Hematopoietic multipotent progenitor cell treated with erythropoietin and hydrocortisone succinate and interleukin-3 and kit ligand, for 17 days (in vitro differentiated cells): ENCODE measurements at regions not wholly inside any gene's neighbourhood (a gene's known extent, or its start where the extent isn't known, plus 50 kb on each side); places are given as distances from the start of the nearest gene placed in this dataset.
"Not testable (repeated sequence)": the region's sequence is repeated elsewhere in the genome, so short reads cannot be mapped to it uniquely, and the experiment has no call there.

Experiments used
- DNase-seq: peaks from one replicate; pipeline ENCODE4 v3.0.0-alpha.2; 2015; ENCODE audit warnings: low spot score

DNA sequence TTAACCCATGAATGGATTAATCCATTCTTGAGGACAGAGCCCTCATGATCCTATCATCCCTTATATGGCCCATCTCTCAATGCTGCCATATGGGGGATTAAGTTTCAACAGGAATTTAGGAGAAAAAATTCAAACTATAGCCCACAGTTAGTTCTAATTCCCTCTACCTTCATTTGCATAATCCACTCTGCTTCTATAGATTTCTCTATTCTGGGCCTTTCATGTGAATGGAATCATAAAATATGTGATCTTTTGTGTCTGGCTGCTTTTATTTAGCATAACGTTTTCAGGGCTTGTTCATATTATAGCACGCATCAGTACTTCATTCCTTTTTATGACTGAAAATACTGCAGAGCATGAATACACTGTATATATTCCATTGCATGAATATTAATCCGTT lies 55.4 kb downstream of the CTSL start:
- no peak for DNase-seq

DNA sequence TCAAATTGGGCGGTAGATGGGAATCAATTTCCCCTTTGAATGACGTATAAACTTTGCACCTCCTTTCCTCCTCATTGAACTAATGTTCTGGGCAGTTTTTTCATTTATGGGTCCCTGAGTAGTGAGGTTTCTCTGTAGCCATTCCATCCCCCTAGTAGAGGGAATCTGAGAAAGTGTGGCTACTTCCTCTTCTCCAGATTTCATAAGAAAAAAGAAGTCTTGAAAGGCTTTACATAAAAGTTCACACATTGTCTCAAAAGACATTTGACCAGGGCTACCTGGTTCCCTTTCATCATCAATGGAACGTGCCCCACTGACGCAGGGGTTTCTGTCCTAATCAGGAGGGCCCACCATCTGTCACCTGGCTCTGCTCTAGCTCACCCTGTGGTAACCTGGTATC lies 57.3 kb downstream of the CTSL start:
- no peak for DNase-seq

- DNase-seq: not testable (repeated sequence)
These were observed 59.5 kb downstream of the CTSL start for GRCh38 chr9:87785315-87785970.

DNA sequence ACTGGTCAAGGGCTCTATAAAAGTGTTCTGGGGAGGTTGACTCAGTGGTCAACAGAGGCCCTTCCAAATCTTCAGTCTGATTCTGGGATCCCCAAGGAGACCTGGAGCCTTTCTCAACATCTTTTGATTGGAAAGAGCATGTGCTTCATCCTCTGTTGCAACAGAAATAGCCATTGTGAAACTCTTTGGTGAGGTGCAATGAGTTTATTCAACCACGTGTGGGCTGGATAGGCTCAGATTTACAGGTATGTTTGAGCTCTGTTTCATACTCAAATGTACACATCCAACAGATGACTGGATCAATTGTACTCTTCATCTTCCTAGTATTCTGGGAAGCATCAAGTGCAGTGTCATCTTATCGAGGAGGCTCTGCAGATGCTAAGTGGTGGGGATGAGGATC lies 60.5 kb downstream of the CTSL start:
- no peak for DNase-seq

DNA sequence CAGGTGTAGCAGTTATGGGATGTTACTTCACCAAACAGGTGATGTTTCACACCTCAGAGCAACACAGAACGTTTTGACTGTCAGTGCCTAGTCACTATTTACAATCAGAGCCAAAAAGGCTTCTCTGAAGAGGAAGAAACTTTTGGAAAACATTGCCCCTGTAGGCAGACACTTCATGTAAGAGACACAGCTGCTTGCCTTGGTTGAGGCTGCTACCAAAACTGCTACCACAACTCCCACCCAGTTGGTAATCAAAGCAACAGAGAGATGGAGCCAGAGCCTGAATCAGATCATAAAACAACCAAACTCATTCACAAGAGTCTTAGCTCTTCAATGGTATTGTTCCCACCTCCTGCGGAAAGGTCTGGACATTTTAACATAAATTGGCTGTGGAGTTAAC lies 61.0 kb downstream of the CTSL start:
- no peak for DNase-seq

DNA sequence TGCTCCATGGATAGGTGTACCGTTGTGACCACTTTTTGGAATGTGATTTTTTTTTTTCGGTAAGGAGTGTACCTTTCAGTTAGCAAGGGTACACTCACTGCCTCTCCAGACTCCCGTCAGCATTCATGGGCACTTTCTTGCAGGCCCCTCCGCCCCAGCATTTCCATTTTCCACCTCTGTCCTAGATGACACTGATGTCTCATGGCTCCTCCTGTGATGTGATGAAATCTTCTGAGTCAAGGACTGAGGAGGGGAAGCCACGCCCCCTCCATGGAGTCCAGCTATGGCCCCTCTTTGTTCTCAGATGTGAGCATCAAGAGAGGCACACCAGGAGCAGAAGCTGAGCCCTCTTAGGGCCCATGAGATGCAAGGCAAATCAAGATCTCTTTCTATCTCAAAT lies 61.8 kb downstream of the CTSL start:
- no peak for DNase-seq

GRCh38 chr9:87792831-87793288 lies 66.9 kb downstream of the CTSL start:
- peak; percentile 91 for DNase-seq

DNA sequence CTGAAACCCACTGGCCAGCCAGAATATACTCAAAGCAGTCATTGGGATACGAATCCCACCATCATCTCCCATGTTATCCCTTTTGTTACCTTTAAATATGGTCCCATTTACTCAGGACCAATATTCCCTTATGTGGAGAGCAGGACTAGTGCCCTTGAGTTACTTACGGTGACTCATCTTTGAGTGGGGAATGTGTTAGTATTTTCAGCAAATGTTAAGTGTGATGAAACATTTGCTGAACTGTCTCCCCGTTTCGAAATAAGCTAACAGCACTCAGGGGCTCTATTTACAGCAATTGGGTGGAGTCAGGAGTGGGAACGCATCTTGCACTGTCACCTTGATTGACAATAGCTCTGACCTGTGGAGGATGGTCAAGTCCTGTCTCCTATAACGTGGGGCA lies 67.4 kb downstream of the CTSL start:
- peak; percentile 66 for DNase-seq

DNA sequence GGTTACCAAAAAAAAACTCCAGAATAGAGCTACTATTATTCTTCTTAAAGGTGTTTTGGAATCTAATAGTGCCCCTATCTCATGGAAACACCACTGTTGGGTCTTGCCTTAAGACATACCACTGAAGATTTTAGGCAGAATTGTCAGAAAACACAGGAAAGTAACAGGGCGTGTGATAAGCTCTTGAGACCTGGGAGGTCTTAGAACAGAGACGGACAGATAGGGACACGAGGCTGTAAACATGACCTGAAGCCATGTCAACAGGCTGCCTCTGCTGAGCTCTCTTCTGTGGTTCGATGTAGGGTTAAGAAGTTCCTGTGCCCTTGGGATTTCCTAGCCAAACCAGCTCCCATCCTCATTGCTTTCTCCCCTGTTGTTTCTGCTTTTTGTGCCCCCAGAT lies 69.3 kb downstream of the CTSL start:
- DNase-seq: peak; percentile 68

DNA sequence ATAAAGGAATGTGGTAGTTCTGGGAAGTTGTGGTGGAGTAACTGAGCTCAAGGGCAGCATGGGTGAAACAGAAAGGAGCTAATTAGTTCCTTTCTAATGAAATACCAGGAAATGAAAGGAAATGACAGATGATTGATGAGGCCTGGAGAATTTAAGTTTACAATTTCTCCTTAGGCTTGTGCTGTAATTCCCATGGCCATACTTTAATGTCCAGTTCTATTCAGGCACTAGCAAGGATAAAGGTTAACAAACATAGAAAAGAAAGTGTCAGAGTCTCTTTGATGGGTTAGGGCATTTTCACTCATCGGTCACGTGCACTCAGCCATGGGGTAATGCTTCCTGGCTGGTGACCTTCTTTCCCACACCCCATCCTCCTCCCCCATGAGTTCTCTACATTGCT lies 70.3 kb downstream of the CTSL start:
- no peak for DNase-seq

DNA sequence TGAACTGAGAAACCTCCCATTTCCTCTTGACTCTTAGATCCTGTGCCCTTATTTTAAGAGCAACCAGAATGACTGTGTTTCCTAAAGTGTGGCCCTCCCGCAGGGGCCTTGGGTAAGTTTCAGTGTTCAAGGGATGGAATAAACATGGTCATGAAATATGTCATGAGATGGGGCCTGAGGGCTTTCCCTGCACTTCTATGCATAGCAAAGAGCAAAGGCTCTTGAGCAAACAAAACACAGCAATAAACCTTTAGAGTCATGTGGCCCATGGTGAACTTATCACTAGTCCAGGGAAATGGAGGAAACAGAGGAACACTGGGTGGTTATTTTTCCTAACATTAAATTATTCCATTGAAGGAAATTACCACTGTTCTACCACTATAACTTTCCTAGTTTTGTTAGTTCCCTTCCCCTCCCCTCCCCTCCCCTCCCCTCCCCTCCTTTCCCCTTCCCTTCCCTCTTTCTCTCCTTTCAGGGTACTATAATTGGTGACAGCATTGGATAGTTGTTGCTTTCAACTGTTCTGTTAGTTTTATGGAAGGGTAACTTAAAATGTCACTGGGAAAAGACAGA lies 72.4 kb downstream of the CTSL start:
- DNase-seq: no peak

GRCh38 chr9:87799503-87799902 lies 73.6 kb downstream of the CTSL start:
- DNase-seq: no peak

- DNase-seq: no peak
These were observed 74.5 kb downstream of the CTSL start for GRCh38 chr9:87800456-87800855.

DNA sequence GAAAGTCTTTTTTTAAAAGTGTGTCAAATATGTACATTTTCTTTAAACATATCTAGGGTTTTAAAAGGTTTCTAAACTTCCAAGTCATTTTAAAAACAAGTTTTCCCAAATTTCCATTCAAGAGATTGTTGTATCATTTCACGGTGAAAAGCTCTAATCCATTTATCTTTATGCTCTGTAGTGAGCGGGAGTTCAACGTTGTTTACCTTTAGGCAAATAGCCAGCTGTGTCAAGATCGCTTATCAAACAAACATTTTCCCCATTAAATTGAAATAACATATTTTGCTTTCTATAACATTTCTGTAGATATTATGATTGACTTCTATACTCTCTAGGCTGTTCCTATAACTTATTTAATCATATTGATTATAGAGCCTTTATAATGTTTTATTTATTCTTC lies 75.1 kb downstream of the CTSL start:
- DNase-seq: no peak

GRCh38 chr9:87803166-87803565 lies 77.2 kb downstream of the CTSL start:
- peak; percentile 51 for DNase-seq

GRCh38 chr9:87803623-87804345 lies 77.9 kb downstream of the CTSL start:
- peak; percentile 95 for DNase-seq

GRCh38 chr9:87805259-87805658 lies 77.4 kb upstream of the SPATA31E1 start:
- peak; percentile 17 for DNase-seq

DNA sequence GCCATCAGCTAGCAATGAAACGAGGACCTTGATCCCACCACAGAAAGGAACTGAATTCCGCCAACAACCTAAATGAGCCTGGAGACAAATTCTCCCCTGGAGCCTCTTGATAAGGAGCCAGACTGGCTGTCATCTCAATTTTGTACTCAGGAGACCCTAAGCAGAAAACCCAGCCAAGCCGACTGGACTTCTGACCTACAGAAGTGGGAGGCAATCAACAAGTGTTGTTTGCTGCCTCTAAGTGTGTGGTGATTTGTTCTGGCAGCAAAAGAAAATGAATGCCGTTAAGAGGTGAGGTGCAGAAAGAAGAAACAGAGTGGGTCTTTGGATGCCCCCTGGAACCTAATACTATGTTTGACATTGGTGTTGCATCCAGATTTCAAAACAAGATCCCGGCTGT lies 72.7 kb upstream of the SPATA31E1 start:
- peak; percentile 37 for DNase-seq

- peak; percentile 87 for DNase-seq
These were observed 71.9 kb upstream of the SPATA31E1 start for GRCh38 chr9:87810679-87811178.

- peak; percentile 74 for DNase-seq
These were observed 70.1 kb upstream of the SPATA31E1 start for GRCh38 chr9:87812375-87813118.

DNA sequence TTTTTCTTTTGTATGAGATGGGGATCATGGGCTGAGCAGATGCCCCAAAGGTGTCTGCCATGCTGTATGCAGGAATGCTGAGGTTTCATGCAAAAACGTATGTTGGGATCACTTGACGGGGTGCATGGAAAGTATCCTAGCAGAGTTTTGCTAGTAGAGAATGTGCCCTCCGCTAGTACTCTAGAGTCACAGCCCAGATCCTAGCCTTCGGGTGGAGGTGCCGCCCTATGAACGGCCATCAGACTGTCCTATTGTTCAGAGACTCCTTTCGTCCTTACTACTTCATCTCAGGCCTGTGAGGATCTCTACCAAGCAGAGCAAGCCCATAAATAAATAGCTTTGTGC lies 69.6 kb upstream of the SPATA31E1 start:
- no peak for DNase-seq

- peak; percentile 51 for DNase-seq
These were observed 66.6 kb upstream of the SPATA31E1 start for GRCh38 chr9:87816036-87816435.

GRCh38 chr9:87818308-87818707 lies 64.4 kb upstream of the SPATA31E1 start:
- DNase-seq: no peak
